Cardiac fibroblast (primary cell): ENCODE measurements at regions not wholly inside any gene's neighbourhood (a gene's known extent, or its start where the extent isn't known, plus 50 kb on each side); places are given as distances from the start of the nearest gene placed in this dataset.

Source experiments
- DNase-seq, 2 donors: peaks; one replicate each; pipeline versions ENCODE4 v3.0.0 to v3.0.0-alpha.2; 2010; ENCODE audit warnings: low read depth in 2 of 2
- H3K4me3 ChIP-seq, 2 donors: replicated peaks in 1 of 2; 1 replicate in 1 of 2; 2 replicates in 1 of 2; pipeline ENCODE4 v1.5.1; 2011; ENCODE audit warnings: low read depth in 2 of 2, low read length in 2 of 2, mild to moderate bottlenecking in 2 of 2, moderate library complexity in 1 of 2
- TF ChIP-seq, protein P1 (sequence below): IDR thresholded peaks from one replicate; pipeline ENCODE4 v1.5.1; 2011; ENCODE audit warnings: low read depth, mild to moderate bottlenecking, low read length, inconsistent platforms

DNA sequence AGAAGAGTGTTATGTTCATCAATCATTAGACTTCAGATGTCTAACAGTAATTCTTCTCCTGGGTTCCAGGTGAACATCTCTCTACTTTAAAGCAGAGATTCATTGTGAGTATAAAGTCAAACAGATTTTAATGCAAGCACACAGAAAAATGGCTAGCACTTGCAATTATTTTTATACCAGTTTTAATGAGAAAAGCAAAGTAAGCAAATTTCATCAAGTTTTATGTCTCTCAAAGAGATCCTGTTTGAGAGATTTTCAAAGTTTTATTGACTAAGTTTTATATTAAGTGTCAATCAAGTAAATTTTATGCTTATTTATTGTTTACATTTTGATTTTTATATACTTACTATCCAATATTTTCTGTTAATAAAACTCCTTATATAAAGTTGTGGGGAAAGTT, 1628.5 kb downstream of the HACE1 start:
- TF ChIP-seq, protein P1, sequence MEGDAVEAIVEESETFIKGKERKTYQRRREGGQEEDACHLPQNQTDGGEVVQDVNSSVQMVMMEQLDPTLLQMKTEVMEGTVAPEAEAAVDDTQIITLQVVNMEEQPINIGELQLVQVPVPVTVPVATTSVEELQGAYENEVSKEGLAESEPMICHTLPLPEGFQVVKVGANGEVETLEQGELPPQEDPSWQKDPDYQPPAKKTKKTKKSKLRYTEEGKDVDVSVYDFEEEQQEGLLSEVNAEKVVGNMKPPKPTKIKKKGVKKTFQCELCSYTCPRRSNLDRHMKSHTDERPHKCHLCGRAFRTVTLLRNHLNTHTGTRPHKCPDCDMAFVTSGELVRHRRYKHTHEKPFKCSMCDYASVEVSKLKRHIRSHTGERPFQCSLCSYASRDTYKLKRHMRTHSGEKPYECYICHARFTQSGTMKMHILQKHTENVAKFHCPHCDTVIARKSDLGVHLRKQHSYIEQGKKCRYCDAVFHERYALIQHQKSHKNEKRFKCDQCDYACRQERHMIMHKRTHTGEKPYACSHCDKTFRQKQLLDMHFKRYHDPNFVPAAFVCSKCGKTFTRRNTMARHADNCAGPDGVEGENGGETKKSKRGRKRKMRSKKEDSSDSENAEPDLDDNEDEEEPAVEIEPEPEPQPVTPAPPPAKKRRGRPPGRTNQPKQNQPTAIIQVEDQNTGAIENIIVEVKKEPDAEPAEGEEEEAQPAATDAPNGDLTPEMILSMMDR: no peak
- no peak overlapping the region for H3K4me3 ChIP-seq
- no peak for DNase-seq

DNA sequence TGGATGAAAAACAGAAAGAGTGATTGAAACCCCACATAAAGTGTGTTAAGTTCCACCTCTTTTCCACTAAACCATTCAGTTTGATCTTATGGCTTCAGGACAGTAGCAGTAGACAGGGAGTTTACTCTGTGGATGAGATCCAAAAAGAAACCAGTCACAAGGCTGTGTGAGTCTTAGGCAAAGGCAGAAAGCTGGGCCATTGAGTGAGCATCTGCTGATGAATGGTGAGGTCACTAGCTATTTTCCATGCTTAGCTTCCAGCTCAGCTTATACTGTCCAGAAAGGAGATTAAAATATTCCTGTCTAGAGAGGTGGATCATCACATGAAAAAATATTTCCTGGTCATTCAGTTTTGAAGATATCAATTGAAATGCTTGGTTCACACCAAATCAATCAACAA, 1643.9 kb downstream of the HACE1 start:
- TF ChIP-seq, protein P1: no peak
- DNase-seq: peak in 1 of 2 donors; percentile 7
- H3K4me3 ChIP-seq: no peak overlapping the region

DNA sequence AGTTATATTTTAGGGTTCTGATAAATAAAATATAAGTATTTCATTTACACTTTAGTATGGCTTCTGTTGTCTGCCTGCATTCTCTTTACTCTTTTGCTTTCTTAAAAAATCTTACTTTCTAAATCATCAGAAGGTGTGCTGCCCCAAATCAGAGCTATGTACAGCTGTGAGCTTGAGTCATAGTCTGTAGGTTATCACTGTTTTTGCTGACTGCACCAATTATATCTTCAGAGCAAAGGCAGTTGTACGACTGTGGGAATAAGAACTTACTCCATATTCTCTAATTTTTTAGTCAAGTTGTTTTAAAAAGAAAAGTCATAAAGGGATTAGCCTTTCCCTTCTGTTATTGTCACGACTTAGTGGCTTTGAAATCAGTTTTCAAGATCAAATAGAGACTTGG, 1649.0 kb downstream of the HACE1 start:
- TF ChIP-seq, protein P1: no peak
- no peak overlapping the region for H3K4me3 ChIP-seq
- DNase-seq: no peak

DNA sequence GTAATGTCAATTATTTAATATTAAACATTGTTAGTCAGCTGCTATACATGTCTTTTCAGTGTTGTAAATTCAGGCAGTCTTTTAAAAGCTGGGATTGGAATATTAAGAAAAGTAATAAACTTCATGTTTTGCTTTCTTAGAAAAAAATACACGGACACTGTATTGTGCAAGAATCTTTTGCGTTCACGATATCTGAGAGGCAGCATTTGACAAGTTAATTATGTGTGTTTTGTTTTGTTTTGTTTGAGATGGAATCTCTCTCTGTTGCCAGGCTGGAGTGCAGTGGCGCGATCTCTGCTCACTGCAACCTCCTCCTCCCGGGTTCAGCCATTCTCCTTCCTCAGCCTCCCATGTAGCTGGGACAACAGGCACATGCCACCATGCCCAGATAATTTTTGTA, 1661.3 kb downstream of the HACE1 start:
- no peak for DNase-seq
- no peak overlapping the region for H3K4me3 ChIP-seq
- TF ChIP-seq, protein P1: no peak

DNA sequence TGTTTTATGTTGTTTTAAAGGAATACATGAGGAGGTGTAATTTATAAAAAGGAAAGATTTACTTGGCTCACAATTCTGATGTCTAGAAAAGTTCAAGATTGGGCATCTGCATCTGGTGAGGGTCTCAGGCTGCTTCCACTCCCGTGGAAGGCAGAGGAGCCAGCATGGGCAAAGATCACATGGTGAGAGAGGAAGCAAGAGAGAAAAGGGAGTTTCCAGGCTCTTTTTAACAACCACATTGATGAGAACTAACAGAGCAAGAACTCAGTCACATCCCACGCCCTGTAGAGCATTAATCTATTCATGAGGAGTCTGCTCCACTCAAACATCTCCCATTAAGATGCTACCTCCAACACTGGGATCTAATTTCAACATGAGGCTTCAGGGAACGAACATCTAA, 1666.3 kb downstream of the HACE1 start:
- H3K4me3 ChIP-seq: no peak overlapping the region
- TF ChIP-seq, protein P1: no peak
- DNase-seq: no peak

DNA sequence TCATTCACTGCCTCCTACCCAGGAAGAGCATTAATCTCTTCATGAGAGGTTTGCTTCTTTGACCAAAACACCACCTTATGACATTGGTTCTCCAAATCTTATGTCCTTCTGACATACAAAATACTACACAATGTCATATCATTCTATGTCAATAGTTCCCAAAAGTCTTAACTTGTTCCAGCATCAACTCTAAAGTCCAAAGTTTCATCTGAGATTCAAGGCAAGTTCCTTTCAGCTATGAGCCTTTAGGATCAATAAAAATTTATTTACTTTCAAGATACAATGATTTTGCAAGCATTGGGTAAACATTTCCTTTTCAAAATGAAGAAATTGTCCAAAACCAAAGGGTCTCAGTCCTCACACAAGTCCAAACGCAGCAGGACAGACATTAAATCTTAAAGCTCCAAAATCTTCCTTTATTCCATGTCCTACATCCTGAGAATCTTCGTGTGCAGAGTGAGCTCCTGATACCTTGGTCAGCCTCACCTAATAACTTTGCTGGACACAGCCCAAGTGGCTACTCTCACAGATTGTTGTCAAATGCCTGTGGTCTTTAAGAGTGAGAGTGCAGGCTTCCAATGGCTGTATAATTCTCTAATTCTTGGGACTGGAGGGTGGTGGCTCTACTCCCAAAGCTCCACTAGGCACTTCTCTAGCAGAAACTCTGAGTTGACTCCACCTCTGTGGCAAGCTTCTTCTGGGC, 1668.2 kb downstream of the HACE1 start:
- TF ChIP-seq, protein P1: no peak
- no peak overlapping the region for H3K4me3 ChIP-seq
- no peak for DNase-seq

DNA sequence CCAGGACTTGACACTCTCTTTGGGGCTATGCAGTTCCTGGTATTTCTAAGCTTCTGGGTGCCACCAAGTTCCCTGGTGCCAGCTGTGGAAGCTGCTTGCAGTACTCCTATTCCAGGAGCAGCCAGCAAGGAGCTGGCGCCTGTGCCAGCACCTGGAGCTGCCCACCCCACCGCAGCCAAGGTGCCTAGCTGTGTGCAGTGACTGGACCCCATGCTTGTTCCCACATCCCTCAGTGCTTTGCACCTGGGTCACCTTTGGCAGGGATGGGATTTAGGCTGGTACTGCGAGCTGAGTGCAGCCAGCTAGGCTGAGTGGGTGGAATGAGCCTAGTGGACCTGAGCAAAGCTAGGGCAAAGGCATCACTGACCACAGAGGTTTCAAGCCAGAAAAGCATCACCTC, 1674.9 kb downstream of the HACE1 start:
- TF ChIP-seq, protein P1: no peak
- DNase-seq: no peak
- H3K4me3 ChIP-seq: no peak overlapping the region
